Lower leg skin (tissue), 3 donors: ENCODE measurements at regions not wholly inside any gene's neighbourhood (a gene's known extent, or its start where the extent isn't known, plus 50 kb on each side); places are given as distances from the start of the nearest gene placed in this dataset.

ENCODE experiments used
- POLR2A ChIP-seq, 2 donors: fragments of 450-650 bp; IDR thresholded peaks; one replicate each; pipeline ENCODE4 v1.6.1; 2016 to 2017; ENCODE audit warnings: antibody characterized with exemption in 2 of 2, mild to moderate bottlenecking in 1 of 2, moderate library complexity in 1 of 2
- TF ChIP-seq, protein P1 (sequence below), 3 donors: fragments of 450-650 bp; IDR thresholded peaks; one replicate each; pipeline ENCODE4 v1.5.1; 2016; ENCODE audit warnings: antibody characterized with exemption in 3 of 3, mild to moderate bottlenecking in 3 of 3, moderate library complexity in 2 of 3

DNA sequence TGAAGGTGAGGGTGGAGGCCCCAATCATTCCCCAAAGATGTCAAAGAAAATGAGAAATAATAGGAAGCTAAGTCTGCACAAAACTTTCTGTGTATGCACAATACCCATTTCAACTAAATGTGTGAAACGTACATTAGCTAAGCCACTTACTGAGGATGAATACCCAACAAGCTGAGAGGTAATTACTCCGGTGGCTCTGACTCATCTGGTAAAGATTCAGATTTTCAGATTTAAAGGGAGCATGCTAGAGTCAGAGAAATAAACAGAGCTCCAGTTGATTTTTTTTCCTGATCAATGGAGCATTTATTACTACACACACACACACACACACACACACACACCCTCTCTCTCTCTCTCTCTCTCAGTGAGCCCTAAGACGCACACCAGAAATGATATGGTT is 194.8 kb upstream of the ARGLU1 start:
- TF ChIP-seq, protein P1, sequence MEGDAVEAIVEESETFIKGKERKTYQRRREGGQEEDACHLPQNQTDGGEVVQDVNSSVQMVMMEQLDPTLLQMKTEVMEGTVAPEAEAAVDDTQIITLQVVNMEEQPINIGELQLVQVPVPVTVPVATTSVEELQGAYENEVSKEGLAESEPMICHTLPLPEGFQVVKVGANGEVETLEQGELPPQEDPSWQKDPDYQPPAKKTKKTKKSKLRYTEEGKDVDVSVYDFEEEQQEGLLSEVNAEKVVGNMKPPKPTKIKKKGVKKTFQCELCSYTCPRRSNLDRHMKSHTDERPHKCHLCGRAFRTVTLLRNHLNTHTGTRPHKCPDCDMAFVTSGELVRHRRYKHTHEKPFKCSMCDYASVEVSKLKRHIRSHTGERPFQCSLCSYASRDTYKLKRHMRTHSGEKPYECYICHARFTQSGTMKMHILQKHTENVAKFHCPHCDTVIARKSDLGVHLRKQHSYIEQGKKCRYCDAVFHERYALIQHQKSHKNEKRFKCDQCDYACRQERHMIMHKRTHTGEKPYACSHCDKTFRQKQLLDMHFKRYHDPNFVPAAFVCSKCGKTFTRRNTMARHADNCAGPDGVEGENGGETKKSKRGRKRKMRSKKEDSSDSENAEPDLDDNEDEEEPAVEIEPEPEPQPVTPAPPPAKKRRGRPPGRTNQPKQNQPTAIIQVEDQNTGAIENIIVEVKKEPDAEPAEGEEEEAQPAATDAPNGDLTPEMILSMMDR (IDR thresholded peaks at IDR 0.05) = no peak
- no peak for TF ChIP-seq POLR2A (IDR thresholded peaks at IDR 0.05)
